ENCODE measurements at regions not wholly inside any gene's neighbourhood (a gene's known extent, or its start where the extent isn't known, plus 50 kb on each side); places are given as distances from the start of the nearest gene placed in this dataset.

DNA sequence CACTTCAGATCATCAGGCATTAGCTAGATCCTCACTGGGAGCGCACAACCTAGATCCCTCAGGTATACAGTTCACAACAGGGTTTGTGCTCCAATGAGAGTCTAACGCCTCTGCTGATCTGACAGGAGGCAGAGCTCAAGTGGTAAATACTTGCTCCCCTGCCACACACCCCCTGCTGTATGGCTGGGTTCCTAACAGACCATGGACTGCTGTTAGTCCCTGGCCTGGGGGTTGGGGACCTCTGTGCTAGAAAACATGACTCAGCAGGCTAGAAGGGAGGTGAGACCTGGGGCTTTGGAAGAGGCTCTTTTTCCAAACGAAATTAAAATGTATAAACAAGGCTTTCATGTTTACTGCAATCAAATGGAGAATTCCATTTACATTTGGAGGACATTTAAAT is 691.1 kb downstream of the FLRT2 start:
- H3K36me3 ChIP-seq (ENCODE audit: control insufficient read depth, insufficient read depth, low read length), result no peaks in the 10 kb centered on the region
- ChIA-PET CTCF (no interaction called here), POLR2A (no interaction called here)
- BruUV-seq (replicated peaks), result no TSS peak
- TF ChIP-seq, protein P1, sequence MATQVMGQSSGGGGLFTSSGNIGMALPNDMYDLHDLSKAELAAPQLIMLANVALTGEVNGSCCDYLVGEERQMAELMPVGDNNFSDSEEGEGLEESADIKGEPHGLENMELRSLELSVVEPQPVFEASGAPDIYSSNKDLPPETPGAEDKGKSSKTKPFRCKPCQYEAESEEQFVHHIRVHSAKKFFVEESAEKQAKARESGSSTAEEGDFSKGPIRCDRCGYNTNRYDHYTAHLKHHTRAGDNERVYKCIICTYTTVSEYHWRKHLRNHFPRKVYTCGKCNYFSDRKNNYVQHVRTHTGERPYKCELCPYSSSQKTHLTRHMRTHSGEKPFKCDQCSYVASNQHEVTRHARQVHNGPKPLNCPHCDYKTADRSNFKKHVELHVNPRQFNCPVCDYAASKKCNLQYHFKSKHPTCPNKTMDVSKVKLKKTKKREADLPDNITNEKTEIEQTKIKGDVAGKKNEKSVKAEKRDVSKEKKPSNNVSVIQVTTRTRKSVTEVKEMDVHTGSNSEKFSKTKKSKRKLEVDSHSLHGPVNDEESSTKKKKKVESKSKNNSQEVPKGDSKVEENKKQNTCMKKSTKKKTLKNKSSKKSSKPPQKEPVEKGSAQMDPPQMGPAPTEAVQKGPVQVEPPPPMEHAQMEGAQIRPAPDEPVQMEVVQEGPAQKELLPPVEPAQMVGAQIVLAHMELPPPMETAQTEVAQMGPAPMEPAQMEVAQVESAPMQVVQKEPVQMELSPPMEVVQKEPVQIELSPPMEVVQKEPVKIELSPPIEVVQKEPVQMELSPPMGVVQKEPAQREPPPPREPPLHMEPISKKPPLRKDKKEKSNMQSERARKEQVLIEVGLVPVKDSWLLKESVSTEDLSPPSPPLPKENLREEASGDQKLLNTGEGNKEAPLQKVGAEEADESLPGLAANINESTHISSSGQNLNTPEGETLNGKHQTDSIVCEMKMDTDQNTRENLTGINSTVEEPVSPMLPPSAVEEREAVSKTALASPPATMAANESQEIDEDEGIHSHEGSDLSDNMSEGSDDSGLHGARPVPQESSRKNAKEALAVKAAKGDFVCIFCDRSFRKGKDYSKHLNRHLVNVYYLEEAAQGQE (IDR thresholded peaks at IDR 0.05; ENCODE audit: insufficient read depth in 1 of 2, low read depth in 2 of 2, low read length in 1 of 2), result no peak
- TF ChIP-seq TCF7L2 (IDR thresholded peaks at IDR 0.05; ENCODE audit: low read depth, low read length) (no peak), POLR2AphosphoS5 (IDR thresholded peaks at IDR 0.05; ENCODE audit: low read depth, low read length) (no peak), SIN3A (IDR thresholded peaks at IDR 0.05; ENCODE audit: borderline replicate concordance, insufficient read depth, low read depth, low read length) (no peak)
- TF ChIP-seq, protein P2, sequence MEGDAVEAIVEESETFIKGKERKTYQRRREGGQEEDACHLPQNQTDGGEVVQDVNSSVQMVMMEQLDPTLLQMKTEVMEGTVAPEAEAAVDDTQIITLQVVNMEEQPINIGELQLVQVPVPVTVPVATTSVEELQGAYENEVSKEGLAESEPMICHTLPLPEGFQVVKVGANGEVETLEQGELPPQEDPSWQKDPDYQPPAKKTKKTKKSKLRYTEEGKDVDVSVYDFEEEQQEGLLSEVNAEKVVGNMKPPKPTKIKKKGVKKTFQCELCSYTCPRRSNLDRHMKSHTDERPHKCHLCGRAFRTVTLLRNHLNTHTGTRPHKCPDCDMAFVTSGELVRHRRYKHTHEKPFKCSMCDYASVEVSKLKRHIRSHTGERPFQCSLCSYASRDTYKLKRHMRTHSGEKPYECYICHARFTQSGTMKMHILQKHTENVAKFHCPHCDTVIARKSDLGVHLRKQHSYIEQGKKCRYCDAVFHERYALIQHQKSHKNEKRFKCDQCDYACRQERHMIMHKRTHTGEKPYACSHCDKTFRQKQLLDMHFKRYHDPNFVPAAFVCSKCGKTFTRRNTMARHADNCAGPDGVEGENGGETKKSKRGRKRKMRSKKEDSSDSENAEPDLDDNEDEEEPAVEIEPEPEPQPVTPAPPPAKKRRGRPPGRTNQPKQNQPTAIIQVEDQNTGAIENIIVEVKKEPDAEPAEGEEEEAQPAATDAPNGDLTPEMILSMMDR (IDR thresholded peaks at IDR 0.05), result no peak
- no peaks in the 10 kb centered on the region for H3K9me3 ChIP-seq (ENCODE audit: control insufficient read depth, insufficient read depth, low read depth, low read length)
- in situ Hi-C loops (cut with HindIII; ENCODE audit: low pct_unique_long_range_greater_than_20kb, low sequenced_read_pairs), result no loop called here
- H3K4me3 ChIP-seq (ENCODE audit: low read depth in 2 of 2, low read length in 2 of 2), result no peak overlapping the region
- H3K27ac ChIP-seq (ENCODE audit: low read length), result no peak overlapping the region
- H3K4me1 ChIP-seq (ENCODE audit: control insufficient read depth, insufficient read depth, low read length), result no peaks in the 10 kb centered on the region
- ATAC-seq (no peak), DNase-seq (ENCODE audit: low read depth, low spot score) (no peak)
- no peaks in the 10 kb centered on the region for H3K27me3 ChIP-seq (ENCODE audit: control insufficient read depth, insufficient read depth, low read length)
- intact Hi-C loops (cut with micrococcal nuclease; ENCODE audit: unreplicated experiment), result no loop called here

DNA sequence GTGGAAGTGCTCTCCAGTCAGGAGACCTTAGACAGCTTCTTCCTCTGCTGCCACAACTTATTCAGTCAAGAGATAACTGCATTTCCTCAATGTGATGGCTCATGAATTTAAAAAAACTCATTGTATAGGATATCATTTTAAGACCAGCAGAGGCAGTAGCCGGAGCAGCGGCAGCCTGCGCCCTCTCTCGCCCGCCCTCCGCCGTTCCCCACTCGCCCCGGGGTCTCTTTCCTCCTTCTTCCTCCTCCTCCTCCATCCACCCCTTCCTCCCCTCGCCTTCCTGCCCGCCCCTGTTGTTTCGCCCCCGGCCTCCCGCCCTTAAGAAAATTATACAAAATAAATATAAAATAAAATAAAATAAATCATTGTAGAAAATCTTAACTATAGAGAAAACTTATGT is 687.6 kb downstream of the FLRT2 start:
- ATAC-seq (no peak), DNase-seq (ENCODE audit: low read depth, low spot score) (no peak)
- in situ Hi-C loops (cut with HindIII; ENCODE audit: low pct_unique_long_range_greater_than_20kb, low sequenced_read_pairs) (no loop called here), intact Hi-C loops (cut with micrococcal nuclease; ENCODE audit: unreplicated experiment) (no loop called here)
- TF ChIP-seq, protein P2 (IDR thresholded peaks at IDR 0.05), result no peak
- no peak for TF ChIP-seq SIN3A (IDR thresholded peaks at IDR 0.05; ENCODE audit: borderline replicate concordance, insufficient read depth, low read depth, low read length)
- no peak for TF ChIP-seq POLR2AphosphoS5 (IDR thresholded peaks at IDR 0.05; ENCODE audit: low read depth, low read length)
- TF ChIP-seq, protein P1 (IDR thresholded peaks at IDR 0.05; ENCODE audit: insufficient read depth in 1 of 2, low read depth in 2 of 2, low read length in 1 of 2), result no peak
- TF ChIP-seq TCF7L2 (IDR thresholded peaks at IDR 0.05; ENCODE audit: low read depth, low read length), result no peak
- BruUV-seq (replicated peaks), result no TSS peak
- ChIA-PET CTCF (no interaction called here), POLR2A (no interaction called here)
- Histone ChIP-seq H3K9me3 (ENCODE audit: control insufficient read depth, insufficient read depth, low read depth, low read length) (no peaks in the 10 kb centered on the region), H3K4me3 (ENCODE audit: low read depth in 2 of 2, low read length in 2 of 2) (no peak overlapping the region), H3K27ac (ENCODE audit: low read length) (no peak overlapping the region), H3K4me1 (ENCODE audit: control insufficient read depth, insufficient read depth, low read length) (no peaks in the 10 kb centered on the region), H3K27me3 (ENCODE audit: control insufficient read depth, insufficient read depth, low read length) (no peaks in the 10 kb centered on the region), H3K36me3 (ENCODE audit: control insufficient read depth, insufficient read depth, low read length) (no peaks in the 10 kb centered on the region)

All from Panc1 (cell line).